Spleen (tissue), 7 donors: ENCODE measurements at regions not wholly inside any gene's neighbourhood (a gene's known extent, or its start where the extent isn't known, plus 50 kb on each side); places are given as distances from the start of the nearest gene placed in this dataset.

Experiments used
- POLR2AphosphoS5 ChIP-seq, 3 donors: sonication (generic); formaldehyde crosslinking; IDR thresholded peaks; one replicate each; pipeline ENCODE4 v1.5.1; 2017; ENCODE audit warnings: antibody characterized with exemption in 3 of 3
- TF ChIP-seq, protein P1 (sequence below), 11 experiments: fragments of 200-600 bp in 7 of 11; fragments of 450-650 bp in 4 of 11; sonication (generic) in 4 of 11; IDR thresholded peaks in 8 of 11; conservative IDR thresholded peaks in 3 of 11; 1 replicate in 7 of 11; 2 replicates in 4 of 11; pipeline versions ENCODE4 v1.4.0 to v1.8.0; 2016 to 2021; ENCODE audit warnings: antibody characterized with exemption in 11 of 11, inconsistent platforms in 4 of 11, mild to moderate bottlenecking in 1 of 11
- donor health status: DM: no; HTN: no; CAD: no; lungs with moderate emphysema.
- donor health status: DM: no; HTN: no; CAD: no.
- donor health status: DM: no; HTN: no; CAD: no.

DNA sequence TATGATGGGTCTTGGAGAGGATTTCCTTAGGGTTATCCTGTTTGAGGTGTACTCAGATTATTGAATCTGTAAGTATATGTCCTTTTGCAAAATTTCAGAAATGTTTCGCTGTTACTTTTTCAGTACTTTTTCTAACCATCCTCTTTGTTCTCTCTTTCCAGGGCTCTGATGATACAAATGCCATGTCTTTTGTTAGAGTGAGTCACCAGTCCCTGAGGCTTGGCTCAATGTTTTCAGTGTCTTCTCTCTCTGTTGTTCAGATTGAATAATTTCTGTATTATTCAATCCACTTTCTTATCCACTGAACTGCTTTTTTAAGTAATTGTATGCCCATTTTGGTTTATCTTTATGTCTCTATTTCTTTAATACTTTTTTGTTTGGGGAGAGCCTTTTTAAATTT lies 449.4 kb downstream of the TNS3 start:
- TF ChIP-seq, protein P1, sequence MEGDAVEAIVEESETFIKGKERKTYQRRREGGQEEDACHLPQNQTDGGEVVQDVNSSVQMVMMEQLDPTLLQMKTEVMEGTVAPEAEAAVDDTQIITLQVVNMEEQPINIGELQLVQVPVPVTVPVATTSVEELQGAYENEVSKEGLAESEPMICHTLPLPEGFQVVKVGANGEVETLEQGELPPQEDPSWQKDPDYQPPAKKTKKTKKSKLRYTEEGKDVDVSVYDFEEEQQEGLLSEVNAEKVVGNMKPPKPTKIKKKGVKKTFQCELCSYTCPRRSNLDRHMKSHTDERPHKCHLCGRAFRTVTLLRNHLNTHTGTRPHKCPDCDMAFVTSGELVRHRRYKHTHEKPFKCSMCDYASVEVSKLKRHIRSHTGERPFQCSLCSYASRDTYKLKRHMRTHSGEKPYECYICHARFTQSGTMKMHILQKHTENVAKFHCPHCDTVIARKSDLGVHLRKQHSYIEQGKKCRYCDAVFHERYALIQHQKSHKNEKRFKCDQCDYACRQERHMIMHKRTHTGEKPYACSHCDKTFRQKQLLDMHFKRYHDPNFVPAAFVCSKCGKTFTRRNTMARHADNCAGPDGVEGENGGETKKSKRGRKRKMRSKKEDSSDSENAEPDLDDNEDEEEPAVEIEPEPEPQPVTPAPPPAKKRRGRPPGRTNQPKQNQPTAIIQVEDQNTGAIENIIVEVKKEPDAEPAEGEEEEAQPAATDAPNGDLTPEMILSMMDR (IDR thresholded peaks at IDR 0.05 in 8 of 11, conservative IDR thresholded peaks at IDR 0.05 in 3 of 11): no peak
- no peak for TF ChIP-seq POLR2AphosphoS5 (IDR thresholded peaks at IDR 0.05)
